ENCODE measurements at regions not wholly inside any gene's neighbourhood (a gene's known extent, or its start where the extent isn't known, plus 50 kb on each side); places are given as distances from the start of the nearest gene placed in this dataset.

DNA sequence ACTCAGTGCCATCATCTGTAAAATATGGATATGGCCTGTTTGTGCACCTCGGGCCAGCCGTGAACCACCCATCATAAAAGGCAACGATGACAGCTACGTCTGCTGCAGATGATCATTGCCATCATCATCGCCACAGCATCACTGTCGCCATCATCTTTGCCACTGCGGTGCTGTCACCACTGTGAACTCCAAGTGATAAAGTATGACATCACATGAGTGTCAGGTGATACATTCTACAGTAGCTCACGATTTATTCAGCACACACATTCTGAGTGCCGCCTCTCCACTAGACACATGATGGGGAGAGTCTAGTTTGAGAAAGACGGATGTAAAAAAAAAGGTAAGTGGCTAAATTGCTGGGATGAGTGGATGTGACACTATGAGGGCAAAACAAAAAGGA, 755.4 kb upstream of the RAB6C start:
- Mint-ChIP-seq H3K9me3 (ENCODE audit: unreplicated experiment) (no peaks in the 10 kb centered on the region), H3K27me3 (ENCODE audit: insufficient read depth, unreplicated experiment) (peaks cover 22% of the 10 kb centered on the region), H3K4me3 (ENCODE audit: unreplicated experiment) (no peak overlapping the region), H3K36me3 (ENCODE audit: insufficient read depth, unreplicated experiment) (no peaks in the 10 kb centered on the region), H3K27ac (ENCODE audit: unreplicated experiment) (no peak overlapping the region), H3K4me1 (ENCODE audit: low read depth, unreplicated experiment) (no peaks in the 10 kb centered on the region)
- Histone ChIP-seq H3K36me3 (ENCODE audit: control insufficient read depth, insufficient read depth, low read length) (no peaks in the 10 kb centered on the region), H3K9me3 (no peaks in the 10 kb centered on the region), H3K4me1 (no peaks in the 10 kb centered on the region), H3K27me3 (replicated peaks; ENCODE audit: control insufficient read depth, insufficient read depth, low read length) (no peaks in the 10 kb centered on the region), H3K4me3 (ENCODE audit: low read depth, low read length) (no peak overlapping the region)
- no TSS peak for BruUV-seq (replicated peaks)
- no peak for DNase-seq
- intact Hi-C loops (cut with micrococcal nuclease; ENCODE audit: unreplicated experiment): no loop called here
- ChIA-PET POLR2A (no interaction called here), CTCF (no interaction called here)
- TF ChIP-seq, protein P1, sequence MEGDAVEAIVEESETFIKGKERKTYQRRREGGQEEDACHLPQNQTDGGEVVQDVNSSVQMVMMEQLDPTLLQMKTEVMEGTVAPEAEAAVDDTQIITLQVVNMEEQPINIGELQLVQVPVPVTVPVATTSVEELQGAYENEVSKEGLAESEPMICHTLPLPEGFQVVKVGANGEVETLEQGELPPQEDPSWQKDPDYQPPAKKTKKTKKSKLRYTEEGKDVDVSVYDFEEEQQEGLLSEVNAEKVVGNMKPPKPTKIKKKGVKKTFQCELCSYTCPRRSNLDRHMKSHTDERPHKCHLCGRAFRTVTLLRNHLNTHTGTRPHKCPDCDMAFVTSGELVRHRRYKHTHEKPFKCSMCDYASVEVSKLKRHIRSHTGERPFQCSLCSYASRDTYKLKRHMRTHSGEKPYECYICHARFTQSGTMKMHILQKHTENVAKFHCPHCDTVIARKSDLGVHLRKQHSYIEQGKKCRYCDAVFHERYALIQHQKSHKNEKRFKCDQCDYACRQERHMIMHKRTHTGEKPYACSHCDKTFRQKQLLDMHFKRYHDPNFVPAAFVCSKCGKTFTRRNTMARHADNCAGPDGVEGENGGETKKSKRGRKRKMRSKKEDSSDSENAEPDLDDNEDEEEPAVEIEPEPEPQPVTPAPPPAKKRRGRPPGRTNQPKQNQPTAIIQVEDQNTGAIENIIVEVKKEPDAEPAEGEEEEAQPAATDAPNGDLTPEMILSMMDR (IDR thresholded peaks at IDR 0.05; ENCODE audit: insufficient read depth in 1 of 2, low read depth in 1 of 2, low read length in 1 of 2, severe bottlenecking in 1 of 2, unreplicated experiment in 1 of 2): no peak

- Mint-ChIP-seq H3K27me3 (ENCODE audit: insufficient read depth, unreplicated experiment) (peaks cover 22% of the 10 kb centered on the region), H3K9me3 (ENCODE audit: unreplicated experiment) (no peaks in the 10 kb centered on the region), H3K4me3 (ENCODE audit: unreplicated experiment) (no peak overlapping the region), H3K36me3 (ENCODE audit: insufficient read depth, unreplicated experiment) (no peaks in the 10 kb centered on the region), H3K4me1 (ENCODE audit: low read depth, unreplicated experiment) (no peaks in the 10 kb centered on the region), H3K27ac (ENCODE audit: unreplicated experiment) (no peak overlapping the region)
- DNase-seq: no peak
- ChIA-PET CTCF (no interaction called here), POLR2A (no interaction called here)
- Histone ChIP-seq H3K4me1 (no peaks in the 10 kb centered on the region), H3K9me3 (no peaks in the 10 kb centered on the region), H3K27me3 (replicated peaks; ENCODE audit: control insufficient read depth, insufficient read depth, low read length) (no peaks in the 10 kb centered on the region), H3K36me3 (ENCODE audit: control insufficient read depth, insufficient read depth, low read length) (no peaks in the 10 kb centered on the region), H3K4me3 (ENCODE audit: low read depth, low read length) (no peak overlapping the region)
- TF ChIP-seq, protein P1 (IDR thresholded peaks at IDR 0.05; ENCODE audit: insufficient read depth in 1 of 2, low read depth in 1 of 2, low read length in 1 of 2, severe bottlenecking in 1 of 2, unreplicated experiment in 1 of 2): no peak
- intact Hi-C loops (cut with micrococcal nuclease; ENCODE audit: unreplicated experiment): no loop called here
- no TSS peak for BruUV-seq (replicated peaks)
These were observed 755.0 kb upstream of the RAB6C start for GRCh38 chr2:129224486-129224885.

GRCh38 chr2:129229196-129229595, 750.3 kb upstream of the RAB6C start:
- H3K27me3 Mint-ChIP-seq (ENCODE audit: insufficient read depth, unreplicated experiment): peaks cover 18% of the 10 kb centered on the region
- Histone ChIP-seq H3K27me3 (replicated peaks; ENCODE audit: control insufficient read depth, insufficient read depth, low read length) (no peaks in the 10 kb centered on the region), H3K4me3 (ENCODE audit: low read depth, low read length) (no peak overlapping the region), H3K9me3 (no peaks in the 10 kb centered on the region), H3K36me3 (ENCODE audit: control insufficient read depth, insufficient read depth, low read length) (no peaks in the 10 kb centered on the region), H3K4me1 (no peaks in the 10 kb centered on the region)
- no peaks in the 10 kb centered on the region for H3K36me3 Mint-ChIP-seq (ENCODE audit: insufficient read depth, unreplicated experiment)
- H3K27ac Mint-ChIP-seq (ENCODE audit: unreplicated experiment): no peak overlapping the region
- TF ChIP-seq, protein P1 (IDR thresholded peaks at IDR 0.05; ENCODE audit: insufficient read depth in 1 of 2, low read depth in 1 of 2, low read length in 1 of 2, severe bottlenecking in 1 of 2, unreplicated experiment in 1 of 2): no peak
- no peak for DNase-seq
- ChIA-PET CTCF (no interaction called here), POLR2A (no interaction called here)
- no peak overlapping the region for H3K4me3 Mint-ChIP-seq (ENCODE audit: unreplicated experiment)
- no peaks in the 10 kb centered on the region for H3K4me1 Mint-ChIP-seq (ENCODE audit: low read depth, unreplicated experiment)
- no peaks in the 10 kb centered on the region for H3K9me3 Mint-ChIP-seq (ENCODE audit: unreplicated experiment)
- no TSS peak for BruUV-seq (replicated peaks)
- intact Hi-C loops (cut with micrococcal nuclease; ENCODE audit: unreplicated experiment): no loop called here

Measured in Caco-2 (cell line).